ENCODE measurements at regions not wholly inside any gene's neighbourhood (a gene's known extent, or its start where the extent isn't known, plus 50 kb on each side); places are given as distances from the start of the nearest gene placed in this dataset.

- H3K27me3 ChIP-seq (ENCODE audit: control insufficient read depth in 3 of 3, insufficient read depth in 3 of 3, low read length in 2 of 3), result no peaks in the 10 kb centered on the region
These were observed 576.1 kb downstream of the OTOL1 start for GRCh38 chr3:162072656-162073164.

DNA sequence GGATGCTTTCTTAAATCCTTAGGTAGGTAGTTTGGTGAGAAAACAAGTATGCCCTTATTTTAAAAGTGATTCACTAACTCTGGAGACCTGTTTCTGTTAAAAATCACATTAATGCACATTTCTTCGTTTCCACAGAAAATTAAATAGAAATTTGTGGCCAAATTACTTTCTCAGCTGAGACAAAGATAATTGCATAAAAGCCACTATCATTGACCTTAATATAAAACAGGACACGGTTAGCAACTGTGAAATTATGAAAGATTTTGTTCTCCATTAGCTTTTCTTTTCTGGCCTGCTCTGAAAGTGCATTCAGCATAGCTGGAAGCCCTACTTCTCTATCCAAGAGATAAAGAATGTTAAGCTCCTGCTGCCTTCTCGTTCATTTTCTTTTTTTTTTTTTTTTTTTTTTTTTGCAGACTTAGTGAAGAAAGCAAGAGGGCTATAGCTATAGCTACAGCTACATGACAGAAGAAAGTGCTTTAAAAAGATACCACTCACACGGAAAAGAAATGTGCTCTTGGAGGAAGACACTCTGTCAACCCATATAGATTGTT is 576.9 kb downstream of the OTOL1 start:
- TF ChIP-seq, protein P1, sequence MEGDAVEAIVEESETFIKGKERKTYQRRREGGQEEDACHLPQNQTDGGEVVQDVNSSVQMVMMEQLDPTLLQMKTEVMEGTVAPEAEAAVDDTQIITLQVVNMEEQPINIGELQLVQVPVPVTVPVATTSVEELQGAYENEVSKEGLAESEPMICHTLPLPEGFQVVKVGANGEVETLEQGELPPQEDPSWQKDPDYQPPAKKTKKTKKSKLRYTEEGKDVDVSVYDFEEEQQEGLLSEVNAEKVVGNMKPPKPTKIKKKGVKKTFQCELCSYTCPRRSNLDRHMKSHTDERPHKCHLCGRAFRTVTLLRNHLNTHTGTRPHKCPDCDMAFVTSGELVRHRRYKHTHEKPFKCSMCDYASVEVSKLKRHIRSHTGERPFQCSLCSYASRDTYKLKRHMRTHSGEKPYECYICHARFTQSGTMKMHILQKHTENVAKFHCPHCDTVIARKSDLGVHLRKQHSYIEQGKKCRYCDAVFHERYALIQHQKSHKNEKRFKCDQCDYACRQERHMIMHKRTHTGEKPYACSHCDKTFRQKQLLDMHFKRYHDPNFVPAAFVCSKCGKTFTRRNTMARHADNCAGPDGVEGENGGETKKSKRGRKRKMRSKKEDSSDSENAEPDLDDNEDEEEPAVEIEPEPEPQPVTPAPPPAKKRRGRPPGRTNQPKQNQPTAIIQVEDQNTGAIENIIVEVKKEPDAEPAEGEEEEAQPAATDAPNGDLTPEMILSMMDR (IDR thresholded peaks at IDR 0.05; ENCODE audit: control extremely low read depth, extremely low read depth), result no peak
- no peaks in the 10 kb centered on the region for H3K27me3 ChIP-seq (ENCODE audit: control insufficient read depth in 3 of 3, insufficient read depth in 3 of 3, low read length in 2 of 3)
- no peak overlapping the region for H3K27ac ChIP-seq (ENCODE audit: low read depth in 1 of 2, low read length in 1 of 2)
- H3K9me3 ChIP-seq (ENCODE audit: control insufficient read depth in 4 of 4, insufficient read depth in 3 of 4, low read length in 3 of 4), result no peaks in the 10 kb centered on the region
- no peak overlapping the region for H3K4me3 ChIP-seq
- ATAC-seq (ENCODE audit: insufficient read depth, low FRiP score) (no peak), DNase-seq (no peak)
- no peaks in the 10 kb centered on the region for H3K36me3 ChIP-seq (ENCODE audit: control insufficient read depth in 4 of 4, insufficient read depth in 4 of 4, low read length in 4 of 4)
- 53 to 74% methylated on average over 4 of the region's 4 CpGs for WGBS, 2 donors
- H3K4me1 ChIP-seq (ENCODE audit: control insufficient read depth in 5 of 5, insufficient read depth in 5 of 5, low read length in 5 of 5), result no peaks in the 10 kb centered on the region
- no peak overlapping the region for H3K9ac ChIP-seq (ENCODE audit: insufficient read depth in 1 of 2, low read length in 2 of 2)

More at GRCh38 chr3:162072656-162073164, 576.1 kb downstream of the OTOL1 start:
- DNase-seq (no peak), ATAC-seq (ENCODE audit: insufficient read depth, low FRiP score) (no peak)
- no peaks in the 10 kb centered on the region for H3K9me3 ChIP-seq (ENCODE audit: control insufficient read depth in 4 of 4, insufficient read depth in 3 of 4, low read length in 3 of 4)
- no peak overlapping the region for H3K4me3 ChIP-seq
- H3K27ac ChIP-seq (ENCODE audit: low read depth in 1 of 2, low read length in 1 of 2), result no peak overlapping the region
- no peaks in the 10 kb centered on the region for H3K4me1 ChIP-seq (ENCODE audit: control insufficient read depth in 5 of 5, insufficient read depth in 5 of 5, low read length in 5 of 5)
- WGBS, 2 donors, result 62 to 64% methylated on average over 2 of the region's 2 CpGs
- no peaks in the 10 kb centered on the region for H3K36me3 ChIP-seq (ENCODE audit: control insufficient read depth in 4 of 4, insufficient read depth in 4 of 4, low read length in 4 of 4)
- TF ChIP-seq, protein P1 (IDR thresholded peaks at IDR 0.05; ENCODE audit: control extremely low read depth, extremely low read depth), result no peak
- no peak overlapping the region for H3K9ac ChIP-seq (ENCODE audit: insufficient read depth in 1 of 2, low read length in 2 of 2)

DNA sequence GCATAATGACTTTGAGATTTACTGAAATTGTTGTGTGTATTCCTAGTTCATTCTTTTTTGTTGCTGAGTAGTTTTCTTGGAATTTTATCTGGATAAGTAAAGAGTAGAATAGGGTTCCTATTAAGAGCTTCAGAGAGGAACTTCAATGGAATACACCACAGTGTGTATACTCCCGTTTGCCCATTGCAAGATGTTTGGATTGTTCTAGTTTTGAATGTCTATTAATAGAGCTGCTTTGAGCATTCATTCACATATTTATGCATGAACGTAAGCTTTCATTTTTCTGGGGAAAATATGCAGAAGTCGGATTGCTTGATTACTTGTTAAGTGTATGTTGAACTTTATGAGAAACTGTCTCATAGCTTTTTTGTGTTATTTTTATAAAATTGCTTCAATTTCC is 580.5 kb downstream of the OTOL1 start:
- Histone ChIP-seq H3K36me3 (ENCODE audit: control insufficient read depth in 4 of 4, insufficient read depth in 4 of 4, low read length in 4 of 4) (no peaks in the 10 kb centered on the region), H3K4me1 (ENCODE audit: control insufficient read depth in 5 of 5, insufficient read depth in 5 of 5, low read length in 5 of 5) (no peaks in the 10 kb centered on the region), H3K4me3 (no peak overlapping the region), H3K9me3 (ENCODE audit: control insufficient read depth in 4 of 4, insufficient read depth in 3 of 4, low read length in 3 of 4) (no peaks in the 10 kb centered on the region), H3K27me3 (ENCODE audit: control insufficient read depth in 3 of 3, insufficient read depth in 3 of 3, low read length in 2 of 3) (no peaks in the 10 kb centered on the region), H3K9ac (ENCODE audit: insufficient read depth in 1 of 2, low read length in 2 of 2) (no peak overlapping the region), H3K27ac (ENCODE audit: low read depth in 1 of 2, low read length in 1 of 2) (no peak overlapping the region)
- DNase-seq (no peak), ATAC-seq (ENCODE audit: insufficient read depth, low FRiP score) (no peak)
- TF ChIP-seq, protein P1 (IDR thresholded peaks at IDR 0.05; ENCODE audit: control extremely low read depth, extremely low read depth), result no peak
- WGBS, 2 donors, result 76 to 84% methylated on average over 3 of the region's 3 CpGs

DNA sequence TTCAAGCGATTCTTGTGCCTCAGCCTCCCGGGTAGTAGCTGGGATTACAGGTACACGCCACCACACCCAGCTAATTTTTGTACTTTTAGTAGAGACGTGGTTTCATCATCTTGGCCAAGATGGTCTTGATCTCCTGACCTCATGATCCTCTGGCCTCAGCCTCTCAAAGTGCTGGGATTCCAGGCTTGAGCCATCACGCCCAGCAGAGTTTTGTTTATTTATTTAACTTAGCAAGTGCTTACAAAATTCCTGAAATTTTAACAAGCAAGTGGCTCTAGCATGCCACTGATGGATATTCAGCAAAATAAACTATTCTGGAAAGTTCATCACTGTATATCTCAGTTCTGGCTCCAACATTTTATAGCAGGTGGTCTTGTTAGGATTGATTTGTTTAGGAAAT is 585.9 kb downstream of the OTOL1 start:
- DNase-seq (no peak), ATAC-seq (ENCODE audit: insufficient read depth, low FRiP score) (no peak)
- no peaks in the 10 kb centered on the region for H3K36me3 ChIP-seq (ENCODE audit: control insufficient read depth in 4 of 4, insufficient read depth in 4 of 4, low read length in 4 of 4)
- WGBS, 2 donors, result 72 to 80% methylated on average over 5 of the region's 5 CpGs
- no peak overlapping the region for H3K9ac ChIP-seq (ENCODE audit: insufficient read depth in 1 of 2, low read length in 2 of 2)
- TF ChIP-seq, protein P1 (IDR thresholded peaks at IDR 0.05; ENCODE audit: control extremely low read depth, extremely low read depth), result no peak
- no peaks in the 10 kb centered on the region for H3K4me1 ChIP-seq (ENCODE audit: control insufficient read depth in 5 of 5, insufficient read depth in 5 of 5, low read length in 5 of 5)
- H3K27me3 ChIP-seq (ENCODE audit: control insufficient read depth in 3 of 3, insufficient read depth in 3 of 3, low read length in 2 of 3), result no peaks in the 10 kb centered on the region
- no peak overlapping the region for H3K27ac ChIP-seq (ENCODE audit: low read depth in 1 of 2, low read length in 1 of 2)
- H3K4me3 ChIP-seq, result no peak overlapping the region
- no peaks in the 10 kb centered on the region for H3K9me3 ChIP-seq (ENCODE audit: control insufficient read depth in 4 of 4, insufficient read depth in 3 of 4, low read length in 3 of 4)
